MM.1S (cell line): ENCODE measurements at regions not wholly inside any gene's neighbourhood (a gene's known extent, or its start where the extent isn't known, plus 50 kb on each side); places are given as distances from the start of the nearest gene placed in this dataset.

Experiments used
- DNase-seq: peaks from one replicate; pipeline ENCODE4 v3.0.0-alpha.2; 2015
- H2AFZ ChIP-seq: fragments of 300-600 bp; sonication (generic); 2 replicates; pipeline ENCODE4 v1.6.0; 2016; ENCODE audit warnings: antibody characterized with exemption, low read length
- H3F3A ChIP-seq: fragments of 300-600 bp; sonication (generic); 2 replicates; pipeline ENCODE4 v1.6.1; 2016; ENCODE audit warnings: mild to moderate bottlenecking, antibody characterized with exemption, low read length, moderate library complexity, mixed read lengths; ENCODE audit not compliant: insufficient read depth
- H3K27ac ChIP-seq: fragments of 300-600 bp; sonication (generic); 2 replicates; pipeline ENCODE4 v1.5.1; 2016; ENCODE audit warnings: mild to moderate bottlenecking, low read length
- H3K27me3 ChIP-seq: fragments of 300-600 bp; sonication (generic); replicated peaks from 2 replicates; pipeline ENCODE4 v1.6.0; 2016; ENCODE audit warnings: low read length; ENCODE audit not compliant: insufficient read depth
- H3K36me3 ChIP-seq: fragments of 300-600 bp; sonication (generic); replicated peaks from 2 replicates; pipeline ENCODE4 v1.6.1; 2016; ENCODE audit warnings: mild to moderate bottlenecking, low read length, mixed read lengths; ENCODE audit not compliant: insufficient read depth
- H3K4me1 ChIP-seq: fragments of 300-600 bp; sonication (generic); 2 replicates; pipeline ENCODE4 v1.6.1; 2016; ENCODE audit warnings: low read length, mixed read lengths
- H3K4me2 ChIP-seq: fragments of 300-600 bp; sonication (generic); 2 replicates; pipeline ENCODE4 v1.6.0; 2016; ENCODE audit warnings: low read depth, low read length
- H3K4me3 ChIP-seq: fragments of 300-600 bp; sonication (generic); 2 replicates; pipeline ENCODE4 v1.5.1; 2016; ENCODE audit warnings: low read length, mixed read lengths
- H3K79me2 ChIP-seq: fragments of 300-600 bp; sonication (generic); 2 replicates; pipeline ENCODE4 v1.6.1; 2016; ENCODE audit warnings: mixed run types, low read length, mixed read lengths
- H3K9ac ChIP-seq: fragments of 300-600 bp; sonication (generic); 2 replicates; pipeline ENCODE4 v1.6.1; 2016; ENCODE audit warnings: low read length, mixed read lengths
- H3K9me2 ChIP-seq: fragments of 300-600 bp; sonication (generic); replicated peaks from 2 replicates; pipeline ENCODE4 v1.6.1; 2016; ENCODE audit warnings: mild to moderate bottlenecking, low read length, mixed read lengths; ENCODE audit not compliant: insufficient read depth
- H3K9me3 ChIP-seq: fragments of 300-600 bp; sonication (generic); replicated peaks from 2 replicates; pipeline ENCODE4 v1.6.1; 2016; ENCODE audit warnings: mild to moderate bottlenecking, low read length, mixed read lengths; ENCODE audit not compliant: insufficient read depth
- H4K20me1 ChIP-seq: fragments of 300-600 bp; sonication (generic); 2 replicates; pipeline ENCODE4 v1.6.1; 2016; ENCODE audit warnings: mild to moderate bottlenecking, low read length, moderate library complexity, mixed read lengths; ENCODE audit not compliant: insufficient read depth
- EZH2 ChIP-seq: fragments of 300-600 bp; sonication (generic); optimal IDR thresholded peaks from 2 replicates; pipeline ENCODE3; 2017; ENCODE audit warnings: low read depth, mild to moderate bottlenecking, antibody characterized with exemption, low read length, mixed read lengths
- EZH2phosphoT487 ChIP-seq: fragments of 300-600 bp; sonication (generic); IDR thresholded peaks from 2 replicates; pipeline ENCODE4 v1.6.1; 2018; ENCODE audit warnings: antibody characterized with exemption, low read length
- TF ChIP-seq, protein P1 (sequence below): fragments of 300-600 bp; sonication (generic); IDR thresholded peaks from 2 replicates; pipeline ENCODE4 v1.5.1; 2016; ENCODE audit warnings: antibody characterized with exemption, low read length, mixed read lengths

DNA sequence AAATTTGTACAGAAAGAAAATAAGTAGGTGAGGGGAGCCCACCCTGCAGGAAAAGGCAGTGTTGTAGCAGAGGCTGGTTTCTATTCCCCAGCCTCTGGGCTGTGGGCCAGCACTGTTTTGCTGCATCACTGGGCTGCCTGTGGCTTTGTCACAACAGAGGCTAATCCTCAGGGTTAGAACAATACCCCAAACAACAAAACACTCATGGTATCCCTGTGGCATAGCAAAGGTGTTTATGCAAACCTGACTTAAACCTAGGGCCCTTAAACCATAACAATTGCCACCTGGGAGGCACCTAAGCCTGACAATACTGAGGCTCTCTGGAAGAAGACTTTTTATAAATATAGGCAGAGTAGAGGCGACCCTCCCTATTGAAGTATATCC, 314.7 kb downstream of the OLFM4 start:
- Histone ChIP-seq H3K36me3 (no peaks in the 10 kb centered on the region), H3F3A (no peaks in the 10 kb centered on the region), H3K4me1 (no peaks in the 10 kb centered on the region), H3K9me2 (no peaks in the 10 kb centered on the region), H3K27ac (no peak overlapping the region), H3K9ac (no peak overlapping the region), H3K9me3 (no peaks in the 10 kb centered on the region), H3K4me2 (no peak overlapping the region), H4K20me1 (no peaks in the 10 kb centered on the region), H2AFZ (no peak overlapping the region), H3K79me2 (no peaks in the 10 kb centered on the region), H3K4me3 (no peak overlapping the region), H3K27me3 (no peaks in the 10 kb centered on the region)
- no peak for DNase-seq
- TF ChIP-seq EZH2phosphoT487: no peak
- no peak for TF ChIP-seq EZH2
- TF ChIP-seq, protein P1, sequence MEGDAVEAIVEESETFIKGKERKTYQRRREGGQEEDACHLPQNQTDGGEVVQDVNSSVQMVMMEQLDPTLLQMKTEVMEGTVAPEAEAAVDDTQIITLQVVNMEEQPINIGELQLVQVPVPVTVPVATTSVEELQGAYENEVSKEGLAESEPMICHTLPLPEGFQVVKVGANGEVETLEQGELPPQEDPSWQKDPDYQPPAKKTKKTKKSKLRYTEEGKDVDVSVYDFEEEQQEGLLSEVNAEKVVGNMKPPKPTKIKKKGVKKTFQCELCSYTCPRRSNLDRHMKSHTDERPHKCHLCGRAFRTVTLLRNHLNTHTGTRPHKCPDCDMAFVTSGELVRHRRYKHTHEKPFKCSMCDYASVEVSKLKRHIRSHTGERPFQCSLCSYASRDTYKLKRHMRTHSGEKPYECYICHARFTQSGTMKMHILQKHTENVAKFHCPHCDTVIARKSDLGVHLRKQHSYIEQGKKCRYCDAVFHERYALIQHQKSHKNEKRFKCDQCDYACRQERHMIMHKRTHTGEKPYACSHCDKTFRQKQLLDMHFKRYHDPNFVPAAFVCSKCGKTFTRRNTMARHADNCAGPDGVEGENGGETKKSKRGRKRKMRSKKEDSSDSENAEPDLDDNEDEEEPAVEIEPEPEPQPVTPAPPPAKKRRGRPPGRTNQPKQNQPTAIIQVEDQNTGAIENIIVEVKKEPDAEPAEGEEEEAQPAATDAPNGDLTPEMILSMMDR: no peak

DNA sequence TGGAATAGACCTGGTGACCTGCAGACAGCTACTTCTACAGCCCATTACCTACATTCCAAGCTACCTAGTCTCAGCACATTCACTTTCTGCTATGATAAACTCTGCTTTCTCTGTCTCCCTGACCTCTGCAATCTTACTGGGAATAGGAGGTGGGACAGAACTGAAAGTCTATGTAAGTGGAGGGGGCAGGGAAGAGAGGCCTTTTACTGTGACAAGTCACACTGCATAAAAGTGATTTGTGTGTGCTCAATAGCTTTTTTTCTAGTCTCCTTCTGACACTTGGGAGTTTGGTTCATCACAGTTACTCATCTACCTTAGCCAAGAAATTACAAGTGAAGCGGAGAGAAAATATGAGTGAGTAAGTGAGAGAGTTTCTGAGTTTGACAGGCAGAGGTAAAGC, 322.4 kb downstream of the OLFM4 start:
- Histone ChIP-seq H3K4me2 (no peak overlapping the region), H3K9me2 (no peaks in the 10 kb centered on the region), H3K27ac (no peak overlapping the region), H3F3A (no peaks in the 10 kb centered on the region), H3K4me1 (no peaks in the 10 kb centered on the region), H3K27me3 (no peaks in the 10 kb centered on the region), H3K36me3 (no peaks in the 10 kb centered on the region), H3K9me3 (no peaks in the 10 kb centered on the region), H4K20me1 (no peaks in the 10 kb centered on the region), H3K79me2 (no peaks in the 10 kb centered on the region), H3K4me3 (no peak overlapping the region), H3K9ac (no peak overlapping the region), H2AFZ (no peak overlapping the region)
- TF ChIP-seq, protein P1: no peak
- TF ChIP-seq EZH2phosphoT487 (no peak), EZH2 (no peak)
- no peak for DNase-seq

DNA sequence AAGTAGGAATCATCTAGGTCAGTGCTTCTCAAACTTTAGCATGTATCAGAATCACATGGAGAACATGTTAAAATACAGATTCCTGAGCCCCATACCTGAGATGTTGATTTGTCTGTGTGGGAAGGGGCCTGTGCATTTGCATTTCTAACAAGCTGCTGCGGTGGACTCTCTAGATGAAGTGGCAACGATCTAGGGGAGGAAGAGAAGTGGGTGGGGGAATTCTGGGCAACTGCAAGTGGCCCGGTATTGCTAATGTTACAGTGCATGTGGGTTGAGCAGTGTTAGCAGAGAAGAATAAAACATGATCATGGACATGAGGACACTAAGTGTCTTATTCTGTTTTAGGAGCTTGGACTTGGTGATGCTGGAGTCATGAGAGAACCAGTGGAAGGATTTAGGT, 329.0 kb downstream of the OLFM4 start:
- H3K27ac ChIP-seq: no peak overlapping the region
- H3K36me3 ChIP-seq: no peaks in the 10 kb centered on the region
- no peak overlapping the region for H3K9ac ChIP-seq
- H3F3A ChIP-seq: no peaks in the 10 kb centered on the region
- no peak overlapping the region for H2AFZ ChIP-seq
- no peaks in the 10 kb centered on the region for H3K4me1 ChIP-seq
- no peak for DNase-seq
- no peak overlapping the region for H3K4me3 ChIP-seq
- no peak overlapping the region for H3K4me2 ChIP-seq
- H3K27me3 ChIP-seq: no peaks in the 10 kb centered on the region
- no peaks in the 10 kb centered on the region for H3K79me2 ChIP-seq
- no peaks in the 10 kb centered on the region for H3K9me2 ChIP-seq
- TF ChIP-seq, protein P1: no peak
- TF ChIP-seq EZH2: no peak
- no peak for TF ChIP-seq EZH2phosphoT487
- H4K20me1 ChIP-seq: no peaks in the 10 kb centered on the region
- no peaks in the 10 kb centered on the region for H3K9me3 ChIP-seq

DNA sequence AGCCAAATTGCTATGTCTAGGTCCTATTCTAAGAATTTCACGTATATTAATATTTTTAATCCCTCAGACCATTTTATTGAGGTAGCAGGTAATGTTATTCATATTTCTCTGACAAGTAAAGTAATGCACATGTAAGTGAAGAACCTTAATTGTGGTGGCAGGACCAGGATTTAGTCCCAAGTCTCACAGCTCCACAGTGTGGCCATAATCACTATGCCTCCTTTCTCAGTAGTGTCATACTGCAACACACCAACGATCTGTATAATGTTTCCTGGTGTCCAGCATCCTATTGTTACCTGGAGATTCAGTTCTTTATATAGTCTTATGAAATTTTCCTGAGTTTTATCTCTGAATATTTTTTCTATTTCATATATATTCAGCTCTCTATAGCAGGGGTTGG, 340.3 kb downstream of the OLFM4 start:
- Histone ChIP-seq H3K79me2 (no peaks in the 10 kb centered on the region), H3K36me3 (no peaks in the 10 kb centered on the region), H3K9me2 (no peaks in the 10 kb centered on the region), H4K20me1 (no peaks in the 10 kb centered on the region), H3K27me3 (no peaks in the 10 kb centered on the region), H2AFZ (no peak overlapping the region), H3K4me2 (no peak overlapping the region), H3K27ac (no peak overlapping the region), H3K9ac (no peak overlapping the region), H3K4me3 (no peak overlapping the region), H3F3A (no peaks in the 10 kb centered on the region), H3K9me3 (no peaks in the 10 kb centered on the region), H3K4me1 (no peaks in the 10 kb centered on the region)
- TF ChIP-seq, protein P1: no peak
- TF ChIP-seq EZH2 (no peak), EZH2phosphoT487 (no peak)
- no peak for DNase-seq
